Activated CD4-positive, alpha-beta T cell treated with anti-CD3 and anti-CD28 coated beads, Interleukin-2, amount 50 U/mL, for 16 hours (primary cell): ENCODE measurements at regions not wholly inside any gene's neighbourhood (a gene's known extent, or its start where the extent isn't known, plus 50 kb on each side); places are given as distances from the start of the nearest gene placed in this dataset.

ENCODE experiments used
- DNase-seq: peaks from one replicate; pipeline ENCODE4 v3.0.0-alpha.2; 2020

- no peak for DNase-seq
Measured at GRCh38 chr6:104017410-104018381, 842.0 kb downstream of the HACE1 start.

- DNase-seq: no peak
Measured at GRCh38 chr6:104014163-104014959, 845.4 kb downstream of the HACE1 start.

- DNase-seq: no peak
Measured at GRCh38 chr6:104013312-104013971, 846.3 kb downstream of the HACE1 start.

- no peak for DNase-seq
Measured at GRCh38 chr6:104010897-104011296, 848.8 kb downstream of the HACE1 start.

GRCh38 chr6:104003803-104004516 lies 855.8 kb downstream of the HACE1 start:
- DNase-seq: no peak

DNA sequence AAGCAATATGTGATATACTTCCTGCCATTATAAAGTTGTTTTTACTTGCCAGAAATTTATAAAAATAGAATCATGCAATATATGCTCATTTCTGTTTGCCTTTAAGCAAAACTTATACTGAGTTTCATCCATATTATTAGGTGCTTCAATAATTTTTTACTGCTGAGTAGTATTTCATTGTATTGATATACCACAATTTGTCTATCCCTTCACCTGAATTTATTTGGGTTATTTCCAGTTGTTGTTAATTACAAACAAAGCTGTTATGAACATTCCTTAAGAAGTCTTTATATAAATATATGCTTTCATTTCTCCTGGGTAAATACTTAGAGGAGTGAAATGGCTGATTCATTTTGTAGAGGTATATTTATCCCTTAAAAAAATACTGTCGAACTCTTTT lies 864.1 kb downstream of the HACE1 start:
- no peak for DNase-seq

GRCh38 chr6:103983860-103984259 lies 875.9 kb downstream of the HACE1 start:
- no peak for DNase-seq

DNA sequence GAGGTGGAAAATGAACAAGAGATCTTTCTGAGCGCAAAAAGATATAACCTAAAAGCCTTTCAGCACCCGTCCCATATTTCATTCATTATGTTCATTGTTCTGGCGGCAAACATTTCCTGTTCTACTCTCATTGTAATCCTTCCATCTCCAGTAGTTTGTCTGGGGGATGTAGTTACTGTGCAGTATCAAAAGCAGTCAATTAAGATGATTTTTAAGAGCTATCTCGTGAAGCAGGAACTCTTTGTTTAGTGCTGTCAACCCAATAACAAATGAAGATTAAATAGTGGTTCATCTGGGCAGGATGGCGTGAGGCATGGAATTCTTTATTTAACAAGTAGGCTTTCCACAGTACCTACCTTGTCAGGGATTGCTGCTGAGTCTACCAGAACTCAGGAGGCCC lies 876.7 kb downstream of the HACE1 start:
- DNase-seq: no peak

GRCh38 chr6:103982574-103982973 lies 877.1 kb downstream of the HACE1 start:
- DNase-seq: no peak

DNA sequence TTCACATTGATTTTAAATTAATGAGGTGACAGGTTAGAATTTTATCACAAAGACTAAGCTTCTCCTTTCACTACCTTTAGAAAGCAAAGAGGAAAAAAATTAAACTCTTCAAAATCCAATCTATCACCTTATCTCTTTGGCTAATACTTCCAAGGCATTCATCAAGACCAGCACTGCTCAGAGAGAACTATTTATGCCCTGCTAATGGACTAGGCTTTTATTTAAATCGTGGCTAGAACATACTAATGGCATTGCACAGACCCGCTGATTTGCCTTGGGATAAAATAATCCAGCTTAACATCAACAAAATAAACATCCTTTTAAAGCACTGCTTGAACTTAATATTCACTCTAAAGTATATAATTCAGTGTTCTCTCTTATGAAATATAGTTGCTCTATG lies 880.4 kb downstream of the HACE1 start:
- DNase-seq: no peak

- DNase-seq: no peak
Measured at GRCh38 chr6:103937389-103937788, 922.3 kb downstream of the HACE1 start.

DNA sequence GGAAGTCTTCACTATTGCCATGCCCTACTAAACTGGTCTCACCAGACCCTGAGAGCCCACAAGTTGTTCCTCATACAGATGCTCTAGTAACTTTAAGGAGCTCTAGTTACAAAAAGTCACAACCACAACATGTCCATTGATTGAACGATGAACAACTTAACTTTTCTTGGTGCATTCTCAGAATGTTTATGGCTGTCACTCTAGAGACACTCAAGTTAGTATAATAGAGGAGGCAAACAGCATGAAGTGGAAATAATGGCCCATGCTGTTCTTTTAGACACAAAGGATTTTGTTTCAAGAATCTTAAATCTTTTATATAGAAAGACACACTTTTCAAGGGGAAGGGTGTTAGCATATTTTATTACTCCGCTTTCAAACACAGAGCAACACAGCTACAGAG lies 934.4 kb downstream of the HACE1 start:
- no peak for DNase-seq

GRCh38 chr6:103910018-103910417 lies 949.7 kb downstream of the HACE1 start:
- no peak for DNase-seq

- no peak for DNase-seq
Measured at GRCh38 chr6:103908898-103909297, 950.8 kb downstream of the HACE1 start.

GRCh38 chr6:103895136-103895535 lies 964.6 kb downstream of the HACE1 start:
- no peak for DNase-seq

DNA sequence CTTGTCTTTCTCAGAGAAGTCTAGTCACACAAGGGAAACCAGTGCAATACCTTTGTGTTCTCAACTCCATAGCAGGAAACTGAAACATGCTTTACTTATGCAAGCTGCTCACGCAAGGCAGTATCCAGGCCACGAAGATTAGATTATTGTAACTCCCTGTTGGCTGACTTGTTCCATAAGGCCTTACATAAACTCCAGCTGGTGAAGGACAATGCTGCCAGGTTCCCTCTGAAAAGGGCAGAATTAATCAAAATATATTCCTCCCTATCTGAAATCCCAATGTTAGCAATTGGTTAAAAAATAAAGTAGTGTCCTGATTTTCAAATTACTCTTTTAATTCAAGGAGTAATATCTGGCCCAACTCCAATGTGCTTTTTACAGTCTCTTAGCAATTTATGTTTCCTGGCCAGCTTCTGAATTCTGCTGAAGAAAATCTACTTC lies 966.6 kb downstream of the HACE1 start:
- DNase-seq: no peak

- DNase-seq: no peak
Measured at GRCh38 chr6:103886951-103887350, 972.8 kb downstream of the HACE1 start.

GRCh38 chr6:103885446-103885845 lies 974.3 kb downstream of the HACE1 start:
- DNase-seq: no peak

DNA sequence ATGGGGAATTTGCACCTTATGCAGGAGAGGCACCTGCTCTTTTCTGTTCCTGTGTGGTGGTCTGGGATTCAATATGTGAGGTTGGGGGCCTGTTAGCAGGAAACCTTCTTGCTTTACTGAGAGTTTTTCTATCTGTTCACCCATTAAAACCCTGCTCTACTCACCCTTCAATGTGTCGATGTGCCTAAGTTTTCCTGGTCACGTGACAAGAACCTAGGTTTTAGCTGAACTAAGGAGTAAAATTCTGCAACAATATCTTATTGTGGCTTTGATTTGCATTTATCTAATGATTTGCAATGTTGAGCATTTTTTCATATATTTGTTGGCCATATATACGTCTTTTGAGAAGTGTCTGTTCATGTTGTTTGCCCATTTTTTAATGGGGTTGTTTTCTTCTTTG lies 979.9 kb downstream of the HACE1 start:
- DNase-seq: no peak

DNA sequence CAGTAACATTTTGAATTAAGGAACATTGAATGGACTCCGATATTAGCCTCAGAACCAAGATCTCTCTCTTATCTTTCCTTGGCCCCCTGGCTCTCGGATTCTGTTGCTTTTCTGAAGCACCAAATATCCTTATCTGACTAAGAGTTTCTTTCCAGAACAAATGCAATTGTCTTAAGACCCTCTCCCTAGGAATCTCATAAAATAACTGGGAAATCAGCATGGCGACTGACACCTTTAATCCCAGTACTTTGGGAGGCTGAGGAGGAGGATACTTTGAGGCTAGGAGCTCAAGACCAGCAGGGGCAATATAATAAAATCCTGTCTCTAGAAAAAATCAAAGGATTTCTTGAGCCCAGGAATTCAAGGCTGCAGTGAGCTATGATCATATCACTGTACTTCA lies 984.5 kb downstream of the HACE1 start:
- no peak for DNase-seq

DNA sequence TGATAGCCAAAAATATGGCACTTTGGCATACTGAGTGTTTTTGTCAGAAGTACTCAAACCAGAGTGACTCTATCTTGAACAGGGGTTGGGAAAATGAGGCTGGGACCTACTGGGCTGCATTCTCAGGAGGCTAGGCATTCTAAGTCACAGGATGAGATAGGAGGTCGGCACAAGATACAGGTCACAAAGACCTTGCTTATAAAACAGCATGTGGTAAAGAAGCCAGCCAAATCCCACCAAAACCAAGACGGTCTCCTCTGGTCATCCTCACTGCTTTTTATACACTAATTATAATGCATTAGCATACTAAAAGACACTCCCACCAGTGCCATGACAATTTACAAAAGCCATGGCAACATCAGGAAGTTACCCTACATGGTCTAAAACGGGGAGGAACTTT lies 985.1 kb downstream of the HACE1 start:
- no peak for DNase-seq

- no peak for DNase-seq
Measured at GRCh38 chr6:103872678-103873077, 987.0 kb downstream of the HACE1 start.

DNA sequence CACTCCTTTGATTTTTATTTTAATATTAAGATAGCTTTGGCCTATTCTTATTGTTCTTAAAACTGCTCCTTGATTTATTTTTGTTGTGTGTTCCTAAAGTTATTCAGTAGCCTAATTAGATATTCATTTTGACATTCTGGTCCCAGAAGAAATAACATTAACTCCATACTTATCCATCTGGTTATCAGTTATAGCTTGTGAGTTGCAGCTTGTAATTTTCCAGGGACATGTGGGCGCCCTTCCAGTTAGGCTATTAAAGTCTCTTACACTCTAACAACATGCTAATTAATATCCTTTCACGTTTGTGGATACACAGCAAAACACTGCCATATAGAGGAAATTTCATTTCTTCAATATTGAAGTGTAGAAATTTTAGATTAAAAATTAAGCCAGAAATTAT lies 987.5 kb downstream of the HACE1 start:
- DNase-seq: no peak
